IMR-90 (cell line): ENCODE measurements at regions not wholly inside any gene's neighbourhood (a gene's known extent, or its start where the extent isn't known, plus 50 kb on each side); places are given as distances from the start of the nearest gene placed in this dataset.

Experiments
- ATAC-seq: fragments of 200-7000 bp; cut with Tn5 transposase; 2 replicates; pipeline ENCODE4 v1.9.1; 2020; ENCODE audit warnings: low read depth, mild to moderate bottlenecking, moderate library complexity
- BruUV-seq: library from RNA; stranded (reverse); fragments of 400-500 nt; replicated peaks from 2 replicates; lab custom pipeline; 2021; lab: Mats Ljungman, UMichigan
- CTCF ChIA-PET: fragments of 300-600 bp; formaldehyde crosslinking; extraction: SDS; loops from one replicate; lab custom pipeline; 2021; ENCODE audit warnings: antibody characterized with exemption; lab: Yijun Ruan, JAX
- POLR2A ChIA-PET: fragments of 300-600 bp; sonication (Branson Sonifier 250); formaldehyde crosslinking; loops from one replicate; lab custom pipeline; 2022; ENCODE audit warnings: antibody characterized with exemption; ENCODE audit not compliant: unreplicated experiment; lab: Charles Lee
- DNase-seq: peaks from one replicate; pipeline ENCODE4 v3.0.0; 2013
- H2AFZ ChIP-seq: replicated peaks from 2 replicates; pipeline ENCODE3; 2013; ENCODE audit warnings: low read length, mild to moderate bottlenecking; ENCODE audit not compliant: poor library complexity
- H2AK5ac ChIP-seq: 2 replicates; pipeline ENCODE4 v1.6.1; 2013; ENCODE audit warnings: low read depth, low read length, inconsistent platforms
- H2AK9ac ChIP-seq: replicated peaks from 2 replicates; pipeline ENCODE3; 2013; ENCODE audit warnings: mild to moderate bottlenecking, low read depth, low read length, moderate library complexity; ENCODE audit not compliant: poor library complexity
- H2BK120ac ChIP-seq: 2 replicates; pipeline ENCODE4 v1.6.1; 2013; ENCODE audit warnings: low read depth, low read length, inconsistent platforms
- H2BK15ac ChIP-seq: 3 replicates; pipeline ENCODE4 v1.6.1; 2013; ENCODE audit warnings: low read depth, low read length, inconsistent platforms
- H2BK20ac ChIP-seq: 2 replicates; pipeline ENCODE4 v1.6.1; 2013; ENCODE audit warnings: low read depth, mild to moderate bottlenecking, inconsistent platforms, low read length, moderate library complexity
- H2BK5ac ChIP-seq: 2 replicates; pipeline ENCODE4 v1.6.1; 2013; ENCODE audit warnings: mild to moderate bottlenecking, low read depth, low read length, inconsistent platforms; ENCODE audit not compliant: poor library complexity, severe bottlenecking
- H3K14ac ChIP-seq: replicated peaks from 2 replicates; pipeline ENCODE4 v1.6.1; 2013; ENCODE audit warnings: low read depth, low read length, inconsistent platforms
- H3K18ac ChIP-seq: 2 replicates; pipeline ENCODE4 v1.6.1; 2013; ENCODE audit warnings: low read depth, low read length, control low read depth
- H3K23ac ChIP-seq: 2 replicates; pipeline ENCODE4 v1.6.1; 2013; ENCODE audit warnings: low read depth, low read length, inconsistent platforms
- H3K27ac ChIP-seq: 2 replicates; pipeline ENCODE4 v1.5.1; 2013; ENCODE audit warnings: mild to moderate bottlenecking, control low read depth, low read length; ENCODE audit not compliant: insufficient read depth
- H3K27me3 ChIP-seq: 2 replicates; pipeline ENCODE4 v1.6.1; 2013; ENCODE audit warnings: low read length; ENCODE audit not compliant: control insufficient read depth, insufficient read depth
- H3K36me3 ChIP-seq: 2 replicates; pipeline ENCODE4 v1.6.1; 2013; ENCODE audit warnings: low read length, mixed read lengths; ENCODE audit not compliant: control insufficient read depth, insufficient read depth
- H3K4ac ChIP-seq: 2 replicates; pipeline ENCODE4 v1.6.1; 2013; ENCODE audit warnings: low read depth, low read length, inconsistent platforms
- H3K4me1 ChIP-seq: 2 replicates; pipeline ENCODE4 v1.6.1; 2013; ENCODE audit warnings: low read length, mixed read lengths; ENCODE audit not compliant: control insufficient read depth, insufficient read depth
- H3K4me2 ChIP-seq: 2 replicates; pipeline ENCODE4 v1.6.1; 2013; ENCODE audit warnings: low read depth, mild to moderate bottlenecking, control low read depth, low read length, moderate library complexity
- H3K4me3 ChIP-seq: 2 replicates; pipeline ENCODE4 v1.5.1; 2013; ENCODE audit warnings: low read depth, mild to moderate bottlenecking, control low read depth, low read length, moderate library complexity; ENCODE audit not compliant: insufficient read depth
- H3K56ac ChIP-seq: 2 replicates; pipeline ENCODE4 v1.6.1; 2013; ENCODE audit warnings: low read length, inconsistent platforms; ENCODE audit not compliant: insufficient read depth; ENCODE audit errors: extremely low read depth
- H3K79me1 ChIP-seq, 2 experiments: 2 replicates each; pipeline ENCODE4 v1.6.1; 2013; ENCODE audit warnings: low read length in 2 of 2, inconsistent platforms in 1 of 2, low read depth in 1 of 2
- H3K9ac ChIP-seq: 2 replicates; pipeline ENCODE4 v1.6.1; 2013; ENCODE audit warnings: low read depth, low read length, control low read depth
- H3K9me1 ChIP-seq: 2 replicates; pipeline ENCODE4 v1.6.1; 2013; ENCODE audit warnings: low read length, inconsistent platforms; ENCODE audit not compliant: insufficient read depth
- H3K9me3 ChIP-seq: 2 replicates; pipeline ENCODE4 v1.6.1; 2013; ENCODE audit warnings: low read length; ENCODE audit not compliant: control insufficient read depth, insufficient read depth
- H4K20me1 ChIP-seq: 2 replicates; pipeline ENCODE4 v1.6.1; 2013; ENCODE audit warnings: low read length, inconsistent platforms; ENCODE audit not compliant: insufficient read depth
- H4K5ac ChIP-seq: 2 replicates; pipeline ENCODE4 v1.6.1; 2013; ENCODE audit warnings: mild to moderate bottlenecking, low read depth, low read length, control low read depth
- H4K8ac ChIP-seq, 2 experiments: 2 replicates each; pipeline ENCODE4 v1.6.1; 2013; ENCODE audit warnings: low read depth in 2 of 2, low read length in 2 of 2, control low read depth in 1 of 2, inconsistent platforms in 1 of 2
- H4K91ac ChIP-seq: 2 replicates; pipeline ENCODE4 v1.6.1; 2013; ENCODE audit warnings: low read depth, low read length, inconsistent platforms; ENCODE audit not compliant: insufficient read depth
- BHLHE40 ChIP-seq: fragments of 150-350 bp; IDR thresholded peaks from 2 replicates; pipeline ENCODE4 v1.6.1; 2016; ENCODE audit warnings: mild to moderate bottlenecking, low read depth, low read length
- CEBPB ChIP-seq: IDR thresholded peaks from 2 replicates; pipeline ENCODE4 v1.6.1; 2012; ENCODE audit warnings: low read depth, low read length, improper control_type of control experiment
- CHD1 ChIP-seq: IDR thresholded peaks from 2 replicates; pipeline ENCODE4 v1.6.1; 2012; ENCODE audit warnings: low read depth, low read length, improper control_type of control experiment
- ELK1 ChIP-seq: fragments of 150-350 bp; IDR thresholded peaks from 2 replicates; pipeline ENCODE4 v1.6.1; 2016; ENCODE audit warnings: low read depth, mild to moderate bottlenecking, low read length, moderate library complexity, borderline replicate concordance
- FOS ChIP-seq: fragments of 150-350 bp; IDR thresholded peaks from 2 replicates; pipeline ENCODE4 v1.6.1; 2016; ENCODE audit warnings: low read depth, low read length
- MAFK ChIP-seq: IDR thresholded peaks from 2 replicates; pipeline ENCODE4 v1.6.1; 2012; ENCODE audit warnings: low read depth, low read length, improper control_type of control experiment
- MXI1 ChIP-seq: IDR thresholded peaks from 2 replicates; pipeline ENCODE4 v1.6.1; 2012; ENCODE audit warnings: low read depth, mild to moderate bottlenecking, low read length, moderate library complexity, borderline replicate concordance
- NFE2L2 ChIP-seq: fragments of 150-350 bp; IDR thresholded peaks from 2 replicates; pipeline ENCODE4 v1.6.1; 2016; ENCODE audit warnings: low read depth, mild to moderate bottlenecking, low read length
- POLR2A ChIP-seq: IDR thresholded peaks from 2 replicates; pipeline ENCODE4 v1.6.1; 2012; ENCODE audit warnings: mild to moderate bottlenecking, low read depth, low read length
- RAD21 ChIP-seq: IDR thresholded peaks from 2 replicates; pipeline ENCODE4 v1.6.1; 2012; ENCODE audit warnings: low read length, improper control_type of control experiment
- RCOR1 ChIP-seq: IDR thresholded peaks from 2 replicates; pipeline ENCODE4 v1.6.1; 2012; ENCODE audit warnings: mild to moderate bottlenecking, low read length, improper control_type of control experiment; ENCODE audit not compliant: insufficient replicate concordance
- RFX5 ChIP-seq: IDR thresholded peaks from 2 replicates; pipeline ENCODE4 v1.8.0; 2012; ENCODE audit warnings: low read depth, mild to moderate bottlenecking, low read length, moderate library complexity
- SMC3 ChIP-seq: fragments of 150-350 bp; IDR thresholded peaks from 2 replicates; pipeline ENCODE4 v1.6.1; 2016; ENCODE audit warnings: low read depth, mild to moderate bottlenecking, antibody characterized with exemption, low read length, moderate library complexity
- WGBS, 2 experiments: methylation state at CpG; one replicate each; pipeline versions ENCODE4 v1.1.5 to v1.1.7; 2013; ENCODE audit warnings: missing lambda C conversion rate in 2 of 2; ENCODE audit not compliant: insufficient read length in 1 of 2; ENCODE audit errors: extremely low coverage in 2 of 2; 5-methylcytosine and 5-hydroxymethylcytosine counted together
- dilution Hi-C: fragments of 300-500 bp; cut with HindIII; formaldehyde crosslinking; loops from one replicate; pipeline ENCODE4 v1.14.3; 2018; ENCODE audit warnings: low sequenced_read_pairs; ENCODE audit not compliant: unreplicated experiment
- in situ Hi-C: fragments of 300-500 bp; cut with MboI; formaldehyde crosslinking; loops from 3 replicates; pipeline ENCODE4 v1.14.3; 2019; ENCODE audit warnings: low sequenced_read_pairs, inconsistent platforms, mixed read lengths
- intact Hi-C: fragments of 100-400 bp; cut with micrococcal nuclease; formaldehyde crosslinking; loops from 2 replicates; pipeline ENCODE4 v1.10.0; 2022
- TF ChIP-seq, protein P1 (sequence below): conservative IDR thresholded peaks from 2 replicates; pipeline ENCODE4 v1.5.1; 2012; ENCODE audit warnings: mild to moderate bottlenecking, low read depth, low read length, improper control_type of control experiment

GRCh38 chr1:60808676-60809075 lies 273.7 kb upstream of the NFIA start:
- TF ChIP-seq SMC3 (no peak), RFX5 (no peak), CHD1 (no peak), POLR2A (no peak), ELK1 (no peak), RCOR1 (no peak), BHLHE40 (no peak), FOS (no peak), MXI1 (no peak), CEBPB (no peak), NFE2L2 (no peak), MAFK (no peak), RAD21 (no peak)
- TF ChIP-seq, protein P1, sequence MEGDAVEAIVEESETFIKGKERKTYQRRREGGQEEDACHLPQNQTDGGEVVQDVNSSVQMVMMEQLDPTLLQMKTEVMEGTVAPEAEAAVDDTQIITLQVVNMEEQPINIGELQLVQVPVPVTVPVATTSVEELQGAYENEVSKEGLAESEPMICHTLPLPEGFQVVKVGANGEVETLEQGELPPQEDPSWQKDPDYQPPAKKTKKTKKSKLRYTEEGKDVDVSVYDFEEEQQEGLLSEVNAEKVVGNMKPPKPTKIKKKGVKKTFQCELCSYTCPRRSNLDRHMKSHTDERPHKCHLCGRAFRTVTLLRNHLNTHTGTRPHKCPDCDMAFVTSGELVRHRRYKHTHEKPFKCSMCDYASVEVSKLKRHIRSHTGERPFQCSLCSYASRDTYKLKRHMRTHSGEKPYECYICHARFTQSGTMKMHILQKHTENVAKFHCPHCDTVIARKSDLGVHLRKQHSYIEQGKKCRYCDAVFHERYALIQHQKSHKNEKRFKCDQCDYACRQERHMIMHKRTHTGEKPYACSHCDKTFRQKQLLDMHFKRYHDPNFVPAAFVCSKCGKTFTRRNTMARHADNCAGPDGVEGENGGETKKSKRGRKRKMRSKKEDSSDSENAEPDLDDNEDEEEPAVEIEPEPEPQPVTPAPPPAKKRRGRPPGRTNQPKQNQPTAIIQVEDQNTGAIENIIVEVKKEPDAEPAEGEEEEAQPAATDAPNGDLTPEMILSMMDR: no peak
- Histone ChIP-seq H3K79me1 (no peaks in the 10 kb centered on the region), H3K14ac (no peak overlapping the region), H3K56ac (no peak overlapping the region), H3K18ac (no peak overlapping the region), H2AK5ac (no peak overlapping the region), H3K4me2 (no peak overlapping the region), H2AFZ (no peak overlapping the region), H4K8ac (no peak overlapping the region), H3K36me3 (no peaks in the 10 kb centered on the region), H2BK20ac (no peak overlapping the region), H3K4me1 (no peaks in the 10 kb centered on the region), H3K9me3 (peaks cover 10% of the 10 kb centered on the region), H3K23ac (no peak overlapping the region), H2BK15ac (no peak overlapping the region), H4K20me1 (no peaks in the 10 kb centered on the region), H3K4me3 (no peak overlapping the region), H3K4ac (no peak overlapping the region), H2BK120ac (no peak overlapping the region), H3K9ac (no peak overlapping the region), H3K27me3 (no peaks in the 10 kb centered on the region), H4K5ac (no peak overlapping the region), H4K91ac (no peak overlapping the region), H2BK5ac (no peak overlapping the region), H3K9me1 (no peaks in the 10 kb centered on the region), H2AK9ac (no peak overlapping the region), H3K27ac (no peak overlapping the region)
- DNase-seq (no peak), ATAC-seq (no peak)
- dilution Hi-C loops (no loop called here), intact Hi-C loops (no loop called here), in situ Hi-C loops (no loop called here)
- CTCF ChIA-PET: no interaction called here
- POLR2A ChIA-PET: no interaction called here
- WGBS, 2 experiments: no CpG with 5 or more reads among the region's 1 CpG
- BruUV-seq: no TSS peak
